IMR-90 (cell line): ENCODE measurements at regions not wholly inside any gene's neighbourhood (a gene's known extent, or its start where the extent isn't known, plus 50 kb on each side); places are given as distances from the start of the nearest gene placed in this dataset.

ENCODE experiments used
- ATAC-seq: fragments of 200-7000 bp; cut with Tn5 transposase; 2 replicates; pipeline ENCODE4 v1.9.1; 2020; ENCODE audit warnings: low read depth, mild to moderate bottlenecking, moderate library complexity
- BruUV-seq: library from RNA; stranded (reverse); fragments of 400-500 nt; replicated peaks from 2 replicates; lab custom pipeline; 2021; lab: Mats Ljungman, UMichigan
- CTCF ChIA-PET: fragments of 300-600 bp; formaldehyde crosslinking; extraction: SDS; loops from one replicate; lab custom pipeline; 2021; ENCODE audit warnings: antibody characterized with exemption; lab: Yijun Ruan, JAX
- POLR2A ChIA-PET: fragments of 300-600 bp; sonication (Branson Sonifier 250); formaldehyde crosslinking; loops from one replicate; lab custom pipeline; 2022; ENCODE audit warnings: antibody characterized with exemption; ENCODE audit not compliant: unreplicated experiment; lab: Charles Lee
- DNase-seq: peaks from one replicate; pipeline ENCODE4 v3.0.0; 2013
- H2AFZ ChIP-seq: replicated peaks from 2 replicates; pipeline ENCODE3; 2013; ENCODE audit warnings: low read length, mild to moderate bottlenecking; ENCODE audit not compliant: poor library complexity
- H2AK5ac ChIP-seq: 2 replicates; pipeline ENCODE4 v1.6.1; 2013; ENCODE audit warnings: low read depth, low read length, inconsistent platforms
- H2AK9ac ChIP-seq: replicated peaks from 2 replicates; pipeline ENCODE3; 2013; ENCODE audit warnings: mild to moderate bottlenecking, low read depth, low read length, moderate library complexity; ENCODE audit not compliant: poor library complexity
- H2BK120ac ChIP-seq: 2 replicates; pipeline ENCODE4 v1.6.1; 2013; ENCODE audit warnings: low read depth, low read length, inconsistent platforms
- H2BK15ac ChIP-seq: 3 replicates; pipeline ENCODE4 v1.6.1; 2013; ENCODE audit warnings: low read depth, low read length, inconsistent platforms
- H2BK20ac ChIP-seq: 2 replicates; pipeline ENCODE4 v1.6.1; 2013; ENCODE audit warnings: low read depth, mild to moderate bottlenecking, inconsistent platforms, low read length, moderate library complexity
- H2BK5ac ChIP-seq: 2 replicates; pipeline ENCODE4 v1.6.1; 2013; ENCODE audit warnings: mild to moderate bottlenecking, low read depth, low read length, inconsistent platforms; ENCODE audit not compliant: poor library complexity, severe bottlenecking
- H3K14ac ChIP-seq: replicated peaks from 2 replicates; pipeline ENCODE4 v1.6.1; 2013; ENCODE audit warnings: low read depth, low read length, inconsistent platforms
- H3K18ac ChIP-seq: 2 replicates; pipeline ENCODE4 v1.6.1; 2013; ENCODE audit warnings: low read depth, low read length, control low read depth
- H3K23ac ChIP-seq: 2 replicates; pipeline ENCODE4 v1.6.1; 2013; ENCODE audit warnings: low read depth, low read length, inconsistent platforms
- H3K27ac ChIP-seq: 2 replicates; pipeline ENCODE4 v1.5.1; 2013; ENCODE audit warnings: mild to moderate bottlenecking, control low read depth, low read length; ENCODE audit not compliant: insufficient read depth
- H3K27me3 ChIP-seq: 2 replicates; pipeline ENCODE4 v1.6.1; 2013; ENCODE audit warnings: low read length; ENCODE audit not compliant: control insufficient read depth, insufficient read depth
- H3K36me3 ChIP-seq: 2 replicates; pipeline ENCODE4 v1.6.1; 2013; ENCODE audit warnings: low read length, mixed read lengths; ENCODE audit not compliant: control insufficient read depth, insufficient read depth
- H3K4ac ChIP-seq: 2 replicates; pipeline ENCODE4 v1.6.1; 2013; ENCODE audit warnings: low read depth, low read length, inconsistent platforms
- H3K4me1 ChIP-seq: 2 replicates; pipeline ENCODE4 v1.6.1; 2013; ENCODE audit warnings: low read length, mixed read lengths; ENCODE audit not compliant: control insufficient read depth, insufficient read depth
- H3K4me2 ChIP-seq: 2 replicates; pipeline ENCODE4 v1.6.1; 2013; ENCODE audit warnings: low read depth, mild to moderate bottlenecking, control low read depth, low read length, moderate library complexity
- H3K4me3 ChIP-seq: 2 replicates; pipeline ENCODE4 v1.5.1; 2013; ENCODE audit warnings: low read depth, mild to moderate bottlenecking, control low read depth, low read length, moderate library complexity; ENCODE audit not compliant: insufficient read depth
- H3K56ac ChIP-seq: 2 replicates; pipeline ENCODE4 v1.6.1; 2013; ENCODE audit warnings: low read length, inconsistent platforms; ENCODE audit not compliant: insufficient read depth; ENCODE audit errors: extremely low read depth
- H3K79me1 ChIP-seq, 2 experiments: 2 replicates each; pipeline ENCODE4 v1.6.1; 2013; ENCODE audit warnings: low read length in 2 of 2, inconsistent platforms in 1 of 2, low read depth in 1 of 2
- H3K9ac ChIP-seq: 2 replicates; pipeline ENCODE4 v1.6.1; 2013; ENCODE audit warnings: low read depth, low read length, control low read depth
- H3K9me1 ChIP-seq: 2 replicates; pipeline ENCODE4 v1.6.1; 2013; ENCODE audit warnings: low read length, inconsistent platforms; ENCODE audit not compliant: insufficient read depth
- H3K9me3 ChIP-seq: 2 replicates; pipeline ENCODE4 v1.6.1; 2013; ENCODE audit warnings: low read length; ENCODE audit not compliant: control insufficient read depth, insufficient read depth
- H4K20me1 ChIP-seq: 2 replicates; pipeline ENCODE4 v1.6.1; 2013; ENCODE audit warnings: low read length, inconsistent platforms; ENCODE audit not compliant: insufficient read depth
- H4K5ac ChIP-seq: 2 replicates; pipeline ENCODE4 v1.6.1; 2013; ENCODE audit warnings: mild to moderate bottlenecking, low read depth, low read length, control low read depth
- H4K8ac ChIP-seq, 2 experiments: 2 replicates each; pipeline ENCODE4 v1.6.1; 2013; ENCODE audit warnings: low read depth in 2 of 2, low read length in 2 of 2, control low read depth in 1 of 2, inconsistent platforms in 1 of 2
- H4K91ac ChIP-seq: 2 replicates; pipeline ENCODE4 v1.6.1; 2013; ENCODE audit warnings: low read depth, low read length, inconsistent platforms; ENCODE audit not compliant: insufficient read depth
- BHLHE40 ChIP-seq: fragments of 150-350 bp; IDR thresholded peaks from 2 replicates; pipeline ENCODE4 v1.6.1; 2016; ENCODE audit warnings: mild to moderate bottlenecking, low read depth, low read length
- CEBPB ChIP-seq: IDR thresholded peaks from 2 replicates; pipeline ENCODE4 v1.6.1; 2012; ENCODE audit warnings: low read depth, low read length, improper control_type of control experiment
- CHD1 ChIP-seq: IDR thresholded peaks from 2 replicates; pipeline ENCODE4 v1.6.1; 2012; ENCODE audit warnings: low read depth, low read length, improper control_type of control experiment
- MXI1 ChIP-seq: IDR thresholded peaks from 2 replicates; pipeline ENCODE4 v1.6.1; 2012; ENCODE audit warnings: low read depth, mild to moderate bottlenecking, low read length, moderate library complexity, borderline replicate concordance
- NFE2L2 ChIP-seq: fragments of 150-350 bp; IDR thresholded peaks from 2 replicates; pipeline ENCODE4 v1.6.1; 2016; ENCODE audit warnings: low read depth, mild to moderate bottlenecking, low read length
- POLR2A ChIP-seq: IDR thresholded peaks from 2 replicates; pipeline ENCODE4 v1.6.1; 2012; ENCODE audit warnings: mild to moderate bottlenecking, low read depth, low read length
- RAD21 ChIP-seq: IDR thresholded peaks from 2 replicates; pipeline ENCODE4 v1.6.1; 2012; ENCODE audit warnings: low read length, improper control_type of control experiment
- RFX5 ChIP-seq: IDR thresholded peaks from 2 replicates; pipeline ENCODE4 v1.8.0; 2012; ENCODE audit warnings: low read depth, mild to moderate bottlenecking, low read length, moderate library complexity
- SMC3 ChIP-seq: fragments of 150-350 bp; IDR thresholded peaks from 2 replicates; pipeline ENCODE4 v1.6.1; 2016; ENCODE audit warnings: low read depth, mild to moderate bottlenecking, antibody characterized with exemption, low read length, moderate library complexity
- WGBS, 2 experiments: methylation state at CpG; one replicate each; pipeline versions ENCODE4 v1.1.5 to v1.1.7; 2013; ENCODE audit warnings: missing lambda C conversion rate in 2 of 2; ENCODE audit not compliant: insufficient read length in 1 of 2; ENCODE audit errors: extremely low coverage in 2 of 2; 5-methylcytosine and 5-hydroxymethylcytosine counted together
- dilution Hi-C: fragments of 300-500 bp; cut with HindIII; formaldehyde crosslinking; loops from one replicate; pipeline ENCODE4 v1.14.3; 2018; ENCODE audit warnings: low sequenced_read_pairs; ENCODE audit not compliant: unreplicated experiment
- in situ Hi-C: fragments of 300-500 bp; cut with MboI; formaldehyde crosslinking; loops from 3 replicates; pipeline ENCODE4 v1.14.3; 2019; ENCODE audit warnings: low sequenced_read_pairs, inconsistent platforms, mixed read lengths
- intact Hi-C: fragments of 100-400 bp; cut with micrococcal nuclease; formaldehyde crosslinking; loops from 2 replicates; pipeline ENCODE4 v1.10.0; 2022
- TF ChIP-seq, protein P1 (sequence below): fragments of 150-350 bp; IDR thresholded peaks from 2 replicates; pipeline ENCODE4 v1.6.1; 2016; ENCODE audit warnings: low read depth, mild to moderate bottlenecking, low read length, moderate library complexity, borderline replicate concordance
- TF ChIP-seq, protein P2 (sequence below): conservative IDR thresholded peaks from 2 replicates; pipeline ENCODE4 v1.5.1; 2012; ENCODE audit warnings: mild to moderate bottlenecking, low read depth, low read length, improper control_type of control experiment

DNA sequence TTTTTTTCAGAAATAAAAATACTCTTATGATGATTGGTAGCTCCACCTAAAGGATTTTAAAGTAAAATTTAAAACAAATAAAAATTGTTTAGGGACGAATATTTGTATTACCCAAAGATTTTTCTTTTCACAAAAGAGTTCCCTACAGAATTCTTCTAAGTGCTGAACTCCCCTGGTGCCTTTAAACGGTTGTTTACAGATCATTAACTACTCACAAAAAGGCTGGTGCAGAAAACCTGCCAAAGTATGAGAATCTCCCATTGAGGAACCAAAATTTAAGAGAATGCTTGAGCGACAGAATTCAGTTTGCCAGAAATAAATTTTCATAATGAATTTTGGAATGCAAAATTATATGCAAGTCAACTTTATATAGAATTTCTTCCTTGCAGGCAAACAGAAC is 497.8 kb upstream of the NR2F2 start:
- POLR2A ChIA-PET = no interaction called here
- no TSS peak for BruUV-seq
- dilution Hi-C loops = no loop called here

More for the DNA sequence above, 497.8 kb upstream of the NR2F2 start:
- H3K27me3 ChIP-seq = no peaks in the 10 kb centered on the region
- no peak overlapping the region for H2BK120ac ChIP-seq
- H3K4ac ChIP-seq = no peak overlapping the region
- H4K5ac ChIP-seq = no peak overlapping the region
- no peak overlapping the region for H4K8ac ChIP-seq
- no peak overlapping the region for H2BK15ac ChIP-seq
- no peak overlapping the region for H3K4me2 ChIP-seq
- H3K9ac ChIP-seq = no peak overlapping the region
- in situ Hi-C loops = no loop called here
- H3K4me3 ChIP-seq = no peak overlapping the region
- whole genome bisulfite sequencing, 2 experiments = no CpG with 5 or more reads among the region's 3 CpGs
- no peaks in the 10 kb centered on the region for H3K36me3 ChIP-seq
- H3K14ac ChIP-seq = no peak overlapping the region
- H2BK20ac ChIP-seq = no peak overlapping the region
- H3K9me1 ChIP-seq = no peaks in the 10 kb centered on the region
- H3K18ac ChIP-seq = no peak overlapping the region
- H3K9me3 ChIP-seq = no peaks in the 10 kb centered on the region
- H3K56ac ChIP-seq = no peak overlapping the region
- DNase-seq (no peak), ATAC-seq (no peak)
- H2AFZ ChIP-seq = no peak overlapping the region
- intact Hi-C loops = no loop called here
- no peaks in the 10 kb centered on the region for H4K20me1 ChIP-seq
- no peak overlapping the region for H4K91ac ChIP-seq
- CTCF ChIA-PET = no interaction called here
- no peak overlapping the region for H2BK5ac ChIP-seq
- no peaks in the 10 kb centered on the region for H3K4me1 ChIP-seq
- H2AK9ac ChIP-seq = no peak overlapping the region
- TF ChIP-seq RAD21 (no peak), CEBPB (no peak), SMC3 (no peak), BHLHE40 (no peak), CHD1 (no peak), POLR2A (no peak), NFE2L2 (no peak), RFX5 (no peak), MXI1 (no peak)
- TF ChIP-seq, protein P1, sequence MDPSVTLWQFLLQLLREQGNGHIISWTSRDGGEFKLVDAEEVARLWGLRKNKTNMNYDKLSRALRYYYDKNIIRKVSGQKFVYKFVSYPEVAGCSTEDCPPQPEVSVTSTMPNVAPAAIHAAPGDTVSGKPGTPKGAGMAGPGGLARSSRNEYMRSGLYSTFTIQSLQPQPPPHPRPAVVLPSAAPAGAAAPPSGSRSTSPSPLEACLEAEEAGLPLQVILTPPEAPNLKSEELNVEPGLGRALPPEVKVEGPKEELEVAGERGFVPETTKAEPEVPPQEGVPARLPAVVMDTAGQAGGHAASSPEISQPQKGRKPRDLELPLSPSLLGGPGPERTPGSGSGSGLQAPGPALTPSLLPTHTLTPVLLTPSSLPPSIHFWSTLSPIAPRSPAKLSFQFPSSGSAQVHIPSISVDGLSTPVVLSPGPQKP = no peak
- TF ChIP-seq, protein P2, sequence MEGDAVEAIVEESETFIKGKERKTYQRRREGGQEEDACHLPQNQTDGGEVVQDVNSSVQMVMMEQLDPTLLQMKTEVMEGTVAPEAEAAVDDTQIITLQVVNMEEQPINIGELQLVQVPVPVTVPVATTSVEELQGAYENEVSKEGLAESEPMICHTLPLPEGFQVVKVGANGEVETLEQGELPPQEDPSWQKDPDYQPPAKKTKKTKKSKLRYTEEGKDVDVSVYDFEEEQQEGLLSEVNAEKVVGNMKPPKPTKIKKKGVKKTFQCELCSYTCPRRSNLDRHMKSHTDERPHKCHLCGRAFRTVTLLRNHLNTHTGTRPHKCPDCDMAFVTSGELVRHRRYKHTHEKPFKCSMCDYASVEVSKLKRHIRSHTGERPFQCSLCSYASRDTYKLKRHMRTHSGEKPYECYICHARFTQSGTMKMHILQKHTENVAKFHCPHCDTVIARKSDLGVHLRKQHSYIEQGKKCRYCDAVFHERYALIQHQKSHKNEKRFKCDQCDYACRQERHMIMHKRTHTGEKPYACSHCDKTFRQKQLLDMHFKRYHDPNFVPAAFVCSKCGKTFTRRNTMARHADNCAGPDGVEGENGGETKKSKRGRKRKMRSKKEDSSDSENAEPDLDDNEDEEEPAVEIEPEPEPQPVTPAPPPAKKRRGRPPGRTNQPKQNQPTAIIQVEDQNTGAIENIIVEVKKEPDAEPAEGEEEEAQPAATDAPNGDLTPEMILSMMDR = no peak
- no peak overlapping the region for H3K23ac ChIP-seq
- H2AK5ac ChIP-seq = no peak overlapping the region
- no peak overlapping the region for H3K27ac ChIP-seq
- H3K79me1 ChIP-seq = no peaks in the 10 kb centered on the region
